Mesothelial cell of epicardium (in vitro differentiated cells): ENCODE measurements at regions not wholly inside any gene's neighbourhood (a gene's known extent, or its start where the extent isn't known, plus 50 kb on each side); places are given as distances from the start of the nearest gene placed in this dataset.

Source experiments
- DNase-seq, 2 experiments: peaks; one replicate each; pipeline ENCODE4 v3.0.0; 2021; ENCODE audit warnings: low spot score in 2 of 2; ENCODE audit not compliant: unreplicated experiment in 2 of 2
- H3K27ac Mint-ChIP-seq: 2 replicates; pipeline ENCODE4 v1.8.0; 2021; ENCODE audit warnings: mixed read lengths
- H3K27me3 Mint-ChIP-seq: 2 replicates; pipeline ENCODE4 v1.8.0; 2021; ENCODE audit warnings: low read depth, mixed read lengths
- H3K36me3 Mint-ChIP-seq: 2 replicates; pipeline ENCODE4 v1.8.0; 2021; ENCODE audit warnings: mixed read lengths
- H3K4me1 Mint-ChIP-seq: 2 replicates; pipeline ENCODE4 v1.8.0; 2021; ENCODE audit warnings: mixed read lengths
- H3K4me3 Mint-ChIP-seq: 2 replicates; pipeline ENCODE4 v1.8.0; 2021; ENCODE audit warnings: mild to moderate bottlenecking, moderate library complexity, mixed read lengths
- H3K9me3 Mint-ChIP-seq: 2 replicates; pipeline ENCODE4 v1.8.0; 2021; ENCODE audit warnings: mixed read lengths
- TF ChIP-seq, protein P1 (sequence below): fragments of 200-600 bp; sonication (generic); IDR thresholded peaks from one replicate; pipeline ENCODE4 v1.5.0; 2021; ENCODE audit warnings: antibody characterized with exemption; ENCODE audit not compliant: unreplicated experiment

DNA sequence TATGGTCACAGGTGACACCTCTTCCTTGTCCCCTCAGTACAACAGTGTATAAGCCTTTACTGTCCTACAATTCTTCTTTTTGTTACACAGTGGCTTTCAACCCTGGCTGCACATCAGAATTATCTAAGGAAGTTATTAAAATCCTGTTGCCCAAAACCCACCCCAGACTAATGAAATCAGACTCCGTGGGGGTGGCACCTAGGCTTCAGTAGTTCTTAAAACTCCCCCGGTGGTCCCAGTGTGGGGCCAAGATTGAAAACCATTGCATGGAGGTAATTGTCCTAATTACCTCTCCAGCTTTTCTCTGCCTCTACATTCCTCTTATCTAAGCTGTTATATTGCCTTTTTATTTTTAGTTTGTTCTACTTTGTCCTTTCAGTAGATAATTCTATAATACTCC is 172.8 kb downstream of the DAD1 start:
- Mint-ChIP-seq H3K27ac (no peak overlapping the region), H3K27me3 (no peaks in the 10 kb centered on the region), H3K36me3 (no peaks in the 10 kb centered on the region), H3K4me1 (peaks cover 71% of the 10 kb centered on the region), H3K9me3 (peaks cover 4% of the 10 kb centered on the region), H3K4me3 (no peak overlapping the region)
- no peak for DNase-seq
- TF ChIP-seq, protein P1, sequence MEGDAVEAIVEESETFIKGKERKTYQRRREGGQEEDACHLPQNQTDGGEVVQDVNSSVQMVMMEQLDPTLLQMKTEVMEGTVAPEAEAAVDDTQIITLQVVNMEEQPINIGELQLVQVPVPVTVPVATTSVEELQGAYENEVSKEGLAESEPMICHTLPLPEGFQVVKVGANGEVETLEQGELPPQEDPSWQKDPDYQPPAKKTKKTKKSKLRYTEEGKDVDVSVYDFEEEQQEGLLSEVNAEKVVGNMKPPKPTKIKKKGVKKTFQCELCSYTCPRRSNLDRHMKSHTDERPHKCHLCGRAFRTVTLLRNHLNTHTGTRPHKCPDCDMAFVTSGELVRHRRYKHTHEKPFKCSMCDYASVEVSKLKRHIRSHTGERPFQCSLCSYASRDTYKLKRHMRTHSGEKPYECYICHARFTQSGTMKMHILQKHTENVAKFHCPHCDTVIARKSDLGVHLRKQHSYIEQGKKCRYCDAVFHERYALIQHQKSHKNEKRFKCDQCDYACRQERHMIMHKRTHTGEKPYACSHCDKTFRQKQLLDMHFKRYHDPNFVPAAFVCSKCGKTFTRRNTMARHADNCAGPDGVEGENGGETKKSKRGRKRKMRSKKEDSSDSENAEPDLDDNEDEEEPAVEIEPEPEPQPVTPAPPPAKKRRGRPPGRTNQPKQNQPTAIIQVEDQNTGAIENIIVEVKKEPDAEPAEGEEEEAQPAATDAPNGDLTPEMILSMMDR = no peak

DNA sequence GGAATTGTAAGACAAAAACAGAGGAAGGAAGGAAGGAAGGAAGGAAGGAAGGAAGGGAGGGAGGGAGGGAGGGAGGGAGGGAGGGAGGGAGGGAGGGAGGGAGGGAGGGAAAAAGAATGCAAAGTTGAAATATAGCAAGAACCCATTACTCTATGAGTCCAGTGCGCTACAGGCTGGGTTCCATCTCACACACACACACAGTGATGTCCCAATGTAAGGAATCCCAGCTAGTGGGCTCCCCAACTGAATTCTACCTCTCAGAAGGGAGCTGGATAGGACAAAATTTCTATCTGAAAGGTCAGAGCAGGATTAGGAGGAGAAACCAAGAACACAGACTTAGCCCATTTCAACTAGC is 173.4 kb downstream of the DAD1 start:
- Mint-ChIP-seq H3K27me3 (no peaks in the 10 kb centered on the region), H3K27ac (peak overlapping the region; percentile 58), H3K9me3 (peaks cover 4% of the 10 kb centered on the region), H3K4me1 (peaks cover 76% of the 10 kb centered on the region), H3K4me3 (no peak overlapping the region), H3K36me3 (no peaks in the 10 kb centered on the region)
- TF ChIP-seq, protein P1 = no peak
- DNase-seq = no peak

DNA sequence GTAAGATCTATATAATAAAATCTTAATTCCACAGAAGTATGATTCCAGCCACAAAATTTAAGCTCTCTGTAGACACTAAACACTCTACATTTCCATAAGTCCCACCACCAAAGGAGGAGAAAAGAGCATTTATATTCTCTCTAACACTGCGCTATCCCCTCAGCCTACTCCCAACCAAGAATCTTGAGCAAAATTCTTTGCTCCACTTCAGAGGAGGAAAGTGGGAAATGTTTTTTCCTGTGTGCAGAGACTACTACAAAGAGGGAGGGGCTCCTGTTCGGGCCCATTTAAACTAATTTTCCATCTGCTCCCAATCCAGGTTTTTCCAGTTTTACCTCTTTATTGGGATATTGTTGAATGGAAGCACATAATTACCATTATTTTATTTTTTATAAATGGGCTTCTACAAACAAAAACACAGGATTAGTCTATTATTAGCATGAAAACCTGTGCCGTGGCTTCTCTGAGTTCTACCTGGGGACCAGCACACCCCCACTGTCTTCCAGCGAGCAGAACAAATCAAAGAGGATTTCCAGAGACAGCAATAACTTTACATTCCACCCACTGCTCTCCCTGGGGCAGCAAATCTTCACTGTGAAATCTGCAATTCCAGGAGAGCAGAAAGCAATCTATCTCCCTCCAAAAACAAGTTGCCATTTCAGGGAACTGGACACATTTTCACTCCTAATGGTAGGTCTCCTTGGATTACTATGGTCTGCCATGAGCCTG is 174.0 kb downstream of the DAD1 start:
- peak overlapping the region; percentile 85 for H3K27ac Mint-ChIP-seq
- H3K27me3 Mint-ChIP-seq = no peaks in the 10 kb centered on the region
- no peak for DNase-seq
- no peaks in the 10 kb centered on the region for H3K36me3 Mint-ChIP-seq
- H3K9me3 Mint-ChIP-seq = peaks cover under 1% of the 10 kb centered on the region
- peaks cover 79% of the 10 kb centered on the region for H3K4me1 Mint-ChIP-seq
- TF ChIP-seq, protein P1 = no peak
- H3K4me3 Mint-ChIP-seq = no peak overlapping the region

DNA sequence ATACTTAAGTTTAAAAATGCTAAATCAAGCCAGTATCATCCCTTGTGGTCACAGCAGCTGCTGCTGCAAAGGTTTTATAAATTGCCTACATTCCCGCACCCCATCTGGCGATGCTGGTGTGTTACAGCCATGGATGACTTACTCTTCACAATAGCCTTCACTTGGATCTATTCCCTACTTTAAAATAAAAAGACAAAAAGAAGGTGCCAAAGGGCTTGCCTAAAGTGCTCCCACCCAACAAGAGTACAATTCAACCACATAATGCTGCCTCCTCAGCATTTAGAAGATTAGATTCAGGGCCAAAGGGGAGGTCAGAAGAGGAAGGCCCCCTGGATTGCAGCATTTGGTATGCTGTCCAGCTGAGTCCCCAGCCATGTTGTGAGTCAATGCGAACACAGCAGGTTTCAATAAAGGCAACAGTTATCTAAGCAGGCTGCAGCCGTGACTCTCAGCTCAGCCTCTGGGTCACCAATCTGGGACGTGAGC is 176.1 kb downstream of the DAD1 start:
- peaks cover 61% of the 10 kb centered on the region for H3K4me1 Mint-ChIP-seq
- no peak for DNase-seq
- no peaks in the 10 kb centered on the region for H3K27me3 Mint-ChIP-seq
- no peaks in the 10 kb centered on the region for H3K36me3 Mint-ChIP-seq
- no peaks in the 10 kb centered on the region for H3K9me3 Mint-ChIP-seq
- no peak overlapping the region for H3K27ac Mint-ChIP-seq
- H3K4me3 Mint-ChIP-seq = no peak overlapping the region
- TF ChIP-seq, protein P1 = no peak

DNA sequence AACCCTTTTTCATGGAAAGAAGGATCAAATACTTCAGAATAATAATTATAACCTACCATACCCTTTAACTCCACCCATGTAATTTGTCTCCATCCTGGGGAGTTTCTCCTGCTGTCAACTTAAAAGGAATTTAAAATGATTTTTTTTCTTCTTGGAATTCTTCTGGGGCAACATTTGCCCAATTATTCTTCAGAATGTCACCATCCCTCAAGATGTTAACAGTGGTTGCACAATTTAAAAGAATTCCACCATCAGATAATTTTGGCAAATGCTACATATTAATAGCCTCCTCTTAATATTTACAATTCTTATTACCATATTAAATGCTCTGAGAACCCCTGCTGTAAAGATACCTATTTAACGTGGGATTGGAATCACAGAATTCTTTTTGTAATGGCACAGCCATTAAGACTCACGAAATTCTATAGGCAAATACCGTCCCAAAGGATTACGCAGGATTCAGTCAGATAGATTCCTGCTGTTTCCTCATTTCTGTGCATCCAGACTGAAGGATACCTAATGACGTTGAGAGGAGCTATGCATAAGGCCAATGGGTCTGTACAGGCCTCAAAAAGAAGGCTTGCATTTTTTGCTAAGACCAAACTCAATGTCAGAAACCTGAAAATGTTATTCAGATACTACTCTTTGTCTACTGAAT is 177.5 kb downstream of the DAD1 start:
- Mint-ChIP-seq H3K4me1 (peaks cover 60% of the 10 kb centered on the region), H3K27ac (no peak overlapping the region), H3K36me3 (no peaks in the 10 kb centered on the region), H3K4me3 (no peak overlapping the region), H3K27me3 (no peaks in the 10 kb centered on the region), H3K9me3 (no peaks in the 10 kb centered on the region)
- TF ChIP-seq, protein P1 = no peak
- DNase-seq = no peak
